ENCODE measurements at regions not wholly inside any gene's neighbourhood (a gene's known extent, or its start where the extent isn't known, plus 50 kb on each side); places are given as distances from the start of the nearest gene placed in this dataset.
"Not testable (repeated sequence)": the region's sequence is repeated elsewhere in the genome, so short reads cannot be mapped to it uniquely, and the experiment has no call there.

- DNase-seq = not testable (repeated sequence)
Observed at GRCh38 chr20:39725513-39725912, 763.4 kb downstream of the DHX35 start.

- no peak for DNase-seq
Observed at GRCh38 chr20:39719293-39719692, 757.1 kb downstream of the DHX35 start.

- DNase-seq = no peak
Observed at GRCh38 chr20:39717936-39718335, 755.8 kb downstream of the DHX35 start.

- DNase-seq = no peak
Observed at GRCh38 chr20:39716796-39717341, 754.7 kb downstream of the DHX35 start.

GRCh38 chr20:39713076-39713840 lies 751.1 kb downstream of the DHX35 start:
- no peak for DNase-seq

- no peak for DNase-seq
Observed at GRCh38 chr20:39706184-39706663, 744.1 kb downstream of the DHX35 start.

- no peak for DNase-seq
Observed at GRCh38 chr20:39705032-39705431, 742.9 kb downstream of the DHX35 start.

- DNase-seq = not testable (repeated sequence)
Observed at GRCh38 chr20:39703357-39703756, 741.2 kb downstream of the DHX35 start.

- DNase-seq = no peak
Observed at GRCh38 chr20:39702701-39703349, 740.7 kb downstream of the DHX35 start.

- DNase-seq = no peak
Observed at GRCh38 chr20:39700528-39700927, 738.4 kb downstream of the DHX35 start.

GRCh38 chr20:39699166-39699725 lies 737.1 kb downstream of the DHX35 start:
- DNase-seq = no peak

GRCh38 chr20:39698752-39699151 lies 736.6 kb downstream of the DHX35 start:
- no peak for DNase-seq

GRCh38 chr20:39691151-39691862 lies 729.2 kb downstream of the DHX35 start:
- no peak for DNase-seq

- no peak for DNase-seq
Observed at GRCh38 chr20:39676857-39677391, 714.8 kb downstream of the DHX35 start.

- DNase-seq = no peak
Observed at GRCh38 chr20:39676241-39676640, 714.1 kb downstream of the DHX35 start.

GRCh38 chr20:39674842-39675241 lies 712.7 kb downstream of the DHX35 start:
- no peak for DNase-seq

- no peak for DNase-seq
Observed at GRCh38 chr20:39670988-39671387, 708.8 kb downstream of the DHX35 start.

GRCh38 chr20:39669659-39670058 lies 707.5 kb downstream of the DHX35 start:
- no peak for DNase-seq

GRCh38 chr20:39668038-39668437 lies 705.9 kb downstream of the DHX35 start:
- DNase-seq = no peak

GRCh38 chr20:39661833-39662232 lies 699.7 kb downstream of the DHX35 start:
- no peak for DNase-seq

GRCh38 chr20:39660965-39661364 lies 698.8 kb downstream of the DHX35 start:
- no peak for DNase-seq

- no peak for DNase-seq
Observed at GRCh38 chr20:39660226-39660625, 698.1 kb downstream of the DHX35 start.

Measured in CD4-positive, alpha-beta T cell treated with Interleukin-12 subunit alpha and Interleukin-12 subunit beta, for 1 hour (primary cell).